Panc1 (cell line): ENCODE measurements at regions not wholly inside any gene's neighbourhood (a gene's known extent, or its start where the extent isn't known, plus 50 kb on each side); places are given as distances from the start of the nearest gene placed in this dataset.

Experiments
- POLR2AphosphoS5 ChIP-seq: IDR thresholded peaks from 2 replicates; pipeline ENCODE4 v1.6.1; 2012; ENCODE audit warnings: mild to moderate bottlenecking, low read depth, low read length, moderate library complexity
- SIN3A ChIP-seq: IDR thresholded peaks from 2 replicates; pipeline ENCODE4 v1.6.1; 2012; ENCODE audit warnings: low read depth, mild to moderate bottlenecking, low read length, moderate library complexity, borderline replicate concordance; ENCODE audit not compliant: insufficient read depth
- TF ChIP-seq, protein P1 (sequence below): fragments of 450-650 bp; IDR thresholded peaks from 2 replicates; pipeline ENCODE4 v1.5.1; 2017; ENCODE audit warnings: mild to moderate bottlenecking
- TF ChIP-seq, protein P2 (sequence below), 2 experiments: IDR thresholded peaks; 2 replicates each; pipeline ENCODE4 v1.6.1; 2011 to 2012; ENCODE audit warnings: low read depth in 2 of 2, control low read depth in 1 of 2, low read length in 1 of 2, mild to moderate bottlenecking in 1 of 2, moderate library complexity in 1 of 2; ENCODE audit not compliant: insufficient read depth in 1 of 2

GRCh38 chr20:53698371-53698978 is 104.8 kb upstream of the ZNF217 start:
- TF ChIP-seq, protein P1, sequence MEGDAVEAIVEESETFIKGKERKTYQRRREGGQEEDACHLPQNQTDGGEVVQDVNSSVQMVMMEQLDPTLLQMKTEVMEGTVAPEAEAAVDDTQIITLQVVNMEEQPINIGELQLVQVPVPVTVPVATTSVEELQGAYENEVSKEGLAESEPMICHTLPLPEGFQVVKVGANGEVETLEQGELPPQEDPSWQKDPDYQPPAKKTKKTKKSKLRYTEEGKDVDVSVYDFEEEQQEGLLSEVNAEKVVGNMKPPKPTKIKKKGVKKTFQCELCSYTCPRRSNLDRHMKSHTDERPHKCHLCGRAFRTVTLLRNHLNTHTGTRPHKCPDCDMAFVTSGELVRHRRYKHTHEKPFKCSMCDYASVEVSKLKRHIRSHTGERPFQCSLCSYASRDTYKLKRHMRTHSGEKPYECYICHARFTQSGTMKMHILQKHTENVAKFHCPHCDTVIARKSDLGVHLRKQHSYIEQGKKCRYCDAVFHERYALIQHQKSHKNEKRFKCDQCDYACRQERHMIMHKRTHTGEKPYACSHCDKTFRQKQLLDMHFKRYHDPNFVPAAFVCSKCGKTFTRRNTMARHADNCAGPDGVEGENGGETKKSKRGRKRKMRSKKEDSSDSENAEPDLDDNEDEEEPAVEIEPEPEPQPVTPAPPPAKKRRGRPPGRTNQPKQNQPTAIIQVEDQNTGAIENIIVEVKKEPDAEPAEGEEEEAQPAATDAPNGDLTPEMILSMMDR = no peak
- TF ChIP-seq, protein P2, sequence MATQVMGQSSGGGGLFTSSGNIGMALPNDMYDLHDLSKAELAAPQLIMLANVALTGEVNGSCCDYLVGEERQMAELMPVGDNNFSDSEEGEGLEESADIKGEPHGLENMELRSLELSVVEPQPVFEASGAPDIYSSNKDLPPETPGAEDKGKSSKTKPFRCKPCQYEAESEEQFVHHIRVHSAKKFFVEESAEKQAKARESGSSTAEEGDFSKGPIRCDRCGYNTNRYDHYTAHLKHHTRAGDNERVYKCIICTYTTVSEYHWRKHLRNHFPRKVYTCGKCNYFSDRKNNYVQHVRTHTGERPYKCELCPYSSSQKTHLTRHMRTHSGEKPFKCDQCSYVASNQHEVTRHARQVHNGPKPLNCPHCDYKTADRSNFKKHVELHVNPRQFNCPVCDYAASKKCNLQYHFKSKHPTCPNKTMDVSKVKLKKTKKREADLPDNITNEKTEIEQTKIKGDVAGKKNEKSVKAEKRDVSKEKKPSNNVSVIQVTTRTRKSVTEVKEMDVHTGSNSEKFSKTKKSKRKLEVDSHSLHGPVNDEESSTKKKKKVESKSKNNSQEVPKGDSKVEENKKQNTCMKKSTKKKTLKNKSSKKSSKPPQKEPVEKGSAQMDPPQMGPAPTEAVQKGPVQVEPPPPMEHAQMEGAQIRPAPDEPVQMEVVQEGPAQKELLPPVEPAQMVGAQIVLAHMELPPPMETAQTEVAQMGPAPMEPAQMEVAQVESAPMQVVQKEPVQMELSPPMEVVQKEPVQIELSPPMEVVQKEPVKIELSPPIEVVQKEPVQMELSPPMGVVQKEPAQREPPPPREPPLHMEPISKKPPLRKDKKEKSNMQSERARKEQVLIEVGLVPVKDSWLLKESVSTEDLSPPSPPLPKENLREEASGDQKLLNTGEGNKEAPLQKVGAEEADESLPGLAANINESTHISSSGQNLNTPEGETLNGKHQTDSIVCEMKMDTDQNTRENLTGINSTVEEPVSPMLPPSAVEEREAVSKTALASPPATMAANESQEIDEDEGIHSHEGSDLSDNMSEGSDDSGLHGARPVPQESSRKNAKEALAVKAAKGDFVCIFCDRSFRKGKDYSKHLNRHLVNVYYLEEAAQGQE (IDR thresholded peaks at IDR 0.05; ENCODE audit: insufficient read depth in 1 of 2, low read depth in 2 of 2, low read length in 1 of 2) = no peak
- TF ChIP-seq SIN3A (no peak), POLR2AphosphoS5 (no peak)
